Spleen (tissue), 11 donors: ENCODE measurements at regions not wholly inside any gene's neighbourhood (a gene's known extent, or its start where the extent isn't known, plus 50 kb on each side); places are given as distances from the start of the nearest gene placed in this dataset.

ENCODE experiments used
- DNase-seq: peaks from one replicate; pipeline ENCODE4 v3.0.0-alpha.2; 2020
- H3K27ac ChIP-seq, 8 donors: fragments of 200-600 bp; sonication (generic) in 7 of 8; 1 replicate in 4 of 8; 2 replicates in 4 of 8; pipeline versions ENCODE4 v1.5.0 to v1.8.0; 2016 to 2021; ENCODE audit warnings: inconsistent platforms in 4 of 8, mild to moderate bottlenecking in 4 of 8, moderate library complexity in 1 of 8
- H3K27me3 ChIP-seq, 7 donors: fragments of 200-600 bp; sonication (generic) in 6 of 7; replicated peaks in 1 of 7; 1 replicate in 4 of 7; 2 replicates in 3 of 7; pipeline versions ENCODE4 v1.5.0 to v1.8.0; 2016 to 2021; ENCODE audit warnings: inconsistent platforms in 3 of 7, mild to moderate bottlenecking in 1 of 7
- H3K36me3 ChIP-seq, 6 donors: fragments of 200-600 bp; sonication (generic) in 5 of 6; 1 replicate in 4 of 6; 2 replicates in 2 of 6; pipeline versions ENCODE4 v1.5.0 to v1.8.0; 2016 to 2021; ENCODE audit warnings: inconsistent platforms in 2 of 6
- H3K4me1 ChIP-seq, 6 donors: fragments of 200-600 bp; sonication (generic) in 5 of 6; 1 replicate in 3 of 6; 2 replicates in 3 of 6; pipeline versions ENCODE4 v1.5.0 to v1.8.0; 2016 to 2021; ENCODE audit warnings: inconsistent platforms in 3 of 6
- H3K4me3 ChIP-seq, 8 donors: fragments of 200-600 bp; sonication (generic) in 7 of 8; 1 replicate in 4 of 8; 2 replicates in 4 of 8; pipeline versions ENCODE4 v1.5.0 to v1.8.0; 2016 to 2021; ENCODE audit warnings: inconsistent platforms in 4 of 8, mild to moderate bottlenecking in 4 of 8, moderate library complexity in 2 of 8
- H3K9me3 ChIP-seq, 8 donors: fragments of 200-600 bp; sonication (generic) in 7 of 8; 1 replicate in 4 of 8; 2 replicates in 4 of 8; pipeline versions ENCODE4 v1.5.0 to v1.8.0; 2016 to 2021; ENCODE audit warnings: inconsistent platforms in 4 of 8
- POLR2A ChIP-seq, 3 donors: fragments of 450-650 bp; IDR thresholded peaks; one replicate each; pipeline ENCODE4 v1.5.1; 2017; ENCODE audit warnings: antibody characterized with exemption in 3 of 3, mild to moderate bottlenecking in 1 of 3
- POLR2AphosphoS5 ChIP-seq, 3 donors: sonication (generic); formaldehyde crosslinking; IDR thresholded peaks; one replicate each; pipeline ENCODE4 v1.5.1; 2017; ENCODE audit warnings: antibody characterized with exemption in 3 of 3
- WGBS, 5 donors: extraction: QIAGEN DNeasy Blood & Tissue Kit in 3 of 5; methylation state at CpG; one replicate each; pipeline versions ENCODE4 v1.1.5 to v1.1.7; 2013 to 2018; 5-methylcytosine and 5-hydroxymethylcytosine counted together
- intact Hi-C: fragments of 100-400 bp; cut with DNase I; formaldehyde crosslinking; loops from one replicate; pipeline ENCODE4 v1.15.0; 2023; ENCODE audit warnings: low total_unique reads
- TF ChIP-seq, protein P1 (sequence below), 11 experiments: fragments of 200-600 bp in 7 of 11; fragments of 450-650 bp in 4 of 11; sonication (generic) in 4 of 11; IDR thresholded peaks in 8 of 11; conservative IDR thresholded peaks in 3 of 11; 1 replicate in 7 of 11; 2 replicates in 4 of 11; pipeline versions ENCODE4 v1.4.0 to v1.8.0; 2016 to 2021; ENCODE audit warnings: antibody characterized with exemption in 11 of 11, inconsistent platforms in 4 of 11, mild to moderate bottlenecking in 1 of 11
- donor health status: healthy with polysubstance abuse.
- donor health status: DM: no; HTN: no; CAD: no; lungs with moderate emphysema.
- donor health status: DM: no; HTN: no; CAD: no.
- donor health status: Bipolar disorder and iron deficiency.
- donor health status: healthy.
- donor health status: DM: no; HTN: no; CAD: no.
- donor health status: DM: yes; HTN: yes; CAD: no.

DNA sequence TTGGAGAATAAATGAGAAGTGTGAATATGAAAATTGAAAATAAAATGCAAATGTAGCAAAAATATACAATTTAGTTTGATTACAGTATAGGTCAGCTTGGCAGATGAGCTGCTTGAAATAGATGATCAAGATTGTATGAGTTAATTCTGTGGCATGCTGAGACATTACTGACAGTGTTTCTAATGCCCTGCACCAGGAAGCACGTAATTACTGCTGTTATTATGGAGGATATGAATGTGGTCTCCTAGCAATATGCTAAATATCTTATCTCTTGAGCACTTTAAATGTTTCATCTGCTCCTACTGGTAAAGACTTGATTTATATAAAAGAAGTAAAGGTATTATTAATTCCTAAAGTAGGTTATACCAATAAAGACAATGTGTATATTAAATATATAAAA is 1015.5 kb downstream of the PLOD2 start:
- H3K27ac ChIP-seq: no peak overlapping the region
- H3K36me3 ChIP-seq: no peaks in the 10 kb centered on the region
- intact Hi-C loops: no loop called here
- H3K9me3 ChIP-seq: peaks cover 0 to 3% (median 0%) of the 10 kb centered on the region in 8 donors
- TF ChIP-seq, protein P1, sequence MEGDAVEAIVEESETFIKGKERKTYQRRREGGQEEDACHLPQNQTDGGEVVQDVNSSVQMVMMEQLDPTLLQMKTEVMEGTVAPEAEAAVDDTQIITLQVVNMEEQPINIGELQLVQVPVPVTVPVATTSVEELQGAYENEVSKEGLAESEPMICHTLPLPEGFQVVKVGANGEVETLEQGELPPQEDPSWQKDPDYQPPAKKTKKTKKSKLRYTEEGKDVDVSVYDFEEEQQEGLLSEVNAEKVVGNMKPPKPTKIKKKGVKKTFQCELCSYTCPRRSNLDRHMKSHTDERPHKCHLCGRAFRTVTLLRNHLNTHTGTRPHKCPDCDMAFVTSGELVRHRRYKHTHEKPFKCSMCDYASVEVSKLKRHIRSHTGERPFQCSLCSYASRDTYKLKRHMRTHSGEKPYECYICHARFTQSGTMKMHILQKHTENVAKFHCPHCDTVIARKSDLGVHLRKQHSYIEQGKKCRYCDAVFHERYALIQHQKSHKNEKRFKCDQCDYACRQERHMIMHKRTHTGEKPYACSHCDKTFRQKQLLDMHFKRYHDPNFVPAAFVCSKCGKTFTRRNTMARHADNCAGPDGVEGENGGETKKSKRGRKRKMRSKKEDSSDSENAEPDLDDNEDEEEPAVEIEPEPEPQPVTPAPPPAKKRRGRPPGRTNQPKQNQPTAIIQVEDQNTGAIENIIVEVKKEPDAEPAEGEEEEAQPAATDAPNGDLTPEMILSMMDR (IDR thresholded peaks at IDR 0.05 in 8 of 11, conservative IDR thresholded peaks at IDR 0.05 in 3 of 11): no peak
- no peak for TF ChIP-seq POLR2A (IDR thresholded peaks at IDR 0.05)
- no peak for TF ChIP-seq POLR2AphosphoS5 (IDR thresholded peaks at IDR 0.05)
- H3K4me3 ChIP-seq: no peak overlapping the region
- no peaks in the 10 kb centered on the region for H3K4me1 ChIP-seq
- DNase-seq: no peak
- WGBS, 5 donors: 40 to 56% (median 53%) methylated on average over 1 of the region's 1 CpG
- no peaks in the 10 kb centered on the region for H3K27me3 ChIP-seq

DNA sequence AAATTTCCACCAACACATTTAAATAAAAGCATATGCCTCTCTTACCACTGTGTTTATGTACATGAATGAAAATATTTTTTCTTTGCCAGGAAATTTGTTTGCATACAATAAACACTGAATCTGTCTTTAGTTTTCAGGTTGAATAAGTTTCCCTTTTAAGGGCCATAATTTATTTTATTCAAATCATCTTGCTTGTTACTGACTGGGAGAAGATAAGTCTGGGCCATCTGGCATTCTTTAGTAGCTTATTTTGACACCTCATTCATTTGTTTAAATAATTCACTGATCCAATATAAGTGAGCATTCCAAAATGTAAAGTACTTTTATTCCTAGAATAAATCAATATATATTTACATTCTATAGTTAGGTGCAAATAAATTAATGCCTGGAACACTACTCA is 1001.3 kb downstream of the PLOD2 start:
- intact Hi-C loops: no loop called here

DNA sequence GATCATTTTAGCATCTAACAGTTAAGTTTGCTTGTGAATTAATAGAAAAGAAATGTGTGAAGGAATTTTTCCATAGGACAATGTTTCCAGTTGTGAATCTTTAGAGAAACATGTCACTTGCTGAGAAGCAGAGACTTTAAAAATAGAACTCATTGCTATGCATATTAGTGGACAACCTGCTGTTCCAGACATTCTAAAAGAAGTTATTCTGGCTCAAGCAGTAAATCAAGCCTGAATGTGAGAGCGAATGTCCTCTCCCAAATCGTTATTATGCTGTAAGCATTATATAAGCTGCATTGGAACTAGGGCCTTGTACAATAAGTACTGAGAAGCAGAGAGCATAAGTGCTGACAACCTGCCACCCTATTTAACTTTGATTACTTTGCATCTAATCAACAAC is 990.9 kb downstream of the PLOD2 start:
- WGBS, 5 donors: 69 to 83% (median 75%) methylated on average over 2 of the region's 2 CpGs
- H3K4me1 ChIP-seq: no peaks in the 10 kb centered on the region
- H3K27me3 ChIP-seq: no peaks in the 10 kb centered on the region

More for the DNA sequence above, 1001.3 kb downstream of the PLOD2 start:
- Histone ChIP-seq H3K36me3 (no peaks in the 10 kb centered on the region), H3K27me3 (no peaks in the 10 kb centered on the region), H3K27ac (no peak overlapping the region), H3K9me3 (no peaks in the 10 kb centered on the region), H3K4me1 (no peaks in the 10 kb centered on the region), H3K4me3 (no peak overlapping the region)
- DNase-seq: no peak
- TF ChIP-seq POLR2AphosphoS5 (IDR thresholded peaks at IDR 0.05) (no peak), POLR2A (IDR thresholded peaks at IDR 0.05) (no peak)
- TF ChIP-seq, protein P1 (IDR thresholded peaks at IDR 0.05 in 8 of 11, conservative IDR thresholded peaks at IDR 0.05 in 3 of 11): no peak

DNA sequence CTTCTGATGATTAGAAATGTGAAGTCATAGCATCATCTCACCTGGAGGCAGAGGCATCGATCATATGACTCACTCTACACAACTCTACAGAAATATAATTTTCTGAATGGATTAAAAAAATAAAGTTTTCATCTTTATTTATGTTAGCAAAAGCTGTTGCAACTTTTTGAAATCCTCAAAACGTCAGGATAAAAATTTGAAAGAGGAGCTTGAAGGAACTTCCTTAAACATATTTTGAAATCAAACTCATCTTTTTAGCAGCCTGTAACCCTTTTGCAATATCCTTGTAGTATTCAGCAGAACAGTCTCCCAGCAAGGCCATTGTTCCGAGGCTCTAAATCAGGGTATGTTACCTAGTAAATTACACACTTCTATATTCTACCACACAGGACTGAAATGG is 985.4 kb downstream of the PLOD2 start:
- DNase-seq: no peak
- H3K27me3 ChIP-seq: no peaks in the 10 kb centered on the region
- intact Hi-C loops: no loop called here
- H3K36me3 ChIP-seq: no peaks in the 10 kb centered on the region
- H3K9me3 ChIP-seq: no peaks in the 10 kb centered on the region
- TF ChIP-seq POLR2A (IDR thresholded peaks at IDR 0.05): no peak
- TF ChIP-seq POLR2AphosphoS5 (IDR thresholded peaks at IDR 0.05): no peak
- TF ChIP-seq, protein P1 (IDR thresholded peaks at IDR 0.05 in 8 of 11, conservative IDR thresholded peaks at IDR 0.05 in 3 of 11): no peak
- 44 to 72% (median 58%) methylated on average over 3 of the region's 3 CpGs for WGBS, 5 donors
- no peak overlapping the region for H3K27ac ChIP-seq
- H3K4me3 ChIP-seq: no peak overlapping the region
- H3K4me1 ChIP-seq: no peaks in the 10 kb centered on the region

More for the DNA sequence above, 990.9 kb downstream of the PLOD2 start:
- H3K9me3 ChIP-seq: no peaks in the 10 kb centered on the region
- no peak for DNase-seq
- TF ChIP-seq POLR2A (IDR thresholded peaks at IDR 0.05): no peak
- TF ChIP-seq POLR2AphosphoS5 (IDR thresholded peaks at IDR 0.05): no peak
- TF ChIP-seq, protein P1 (IDR thresholded peaks at IDR 0.05 in 8 of 11, conservative IDR thresholded peaks at IDR 0.05 in 3 of 11): no peak
- no peak overlapping the region for H3K27ac ChIP-seq
- intact Hi-C loops: no loop called here
- no peaks in the 10 kb centered on the region for H3K36me3 ChIP-seq
- no peak overlapping the region for H3K4me3 ChIP-seq
